Heart left ventricle (tissue), 13 donors: ENCODE measurements at regions not wholly inside any gene's neighbourhood (a gene's known extent, or its start where the extent isn't known, plus 50 kb on each side); places are given as distances from the start of the nearest gene placed in this dataset.

Experiments used
- CTCF ChIP-seq, 12 donors: fragments of 200-600 bp; sonication (generic) in 4 of 12; IDR thresholded peaks; one replicate each; pipeline versions ENCODE4 v1.5.0 to v1.8.0; 2018 to 2022; ENCODE audit warnings: antibody characterized with exemption in 12 of 12, mild to moderate bottlenecking in 5 of 12
- POLR2A ChIP-seq, 2 donors: fragments of 450-650 bp; IDR thresholded peaks; one replicate each; pipeline ENCODE4 v1.6.1; 2017; ENCODE audit warnings: antibody characterized with exemption in 2 of 2, mild to moderate bottlenecking in 2 of 2, moderate library complexity in 2 of 2
- donor health status: ischemic (EF 13 %, LVEDD 7.1; RV severe dilation, severe dysfunction).
- donor health status: DM: no; HTN: yes; CAD: no.
- donor health status: DM: no; HTN: no; CAD: no.
- donor health status: ischemic (EF 25% LVEDD 6.9; RV normal size, moderate dysfunction).
- donor health status: ischemic (EF 25% LVEDD 5.7; RV mildly dilated, moderate dysfunction).
- donor health status: ischemic (EF 35%, LVEDD 5.7; RV mildly dilated, moderate dysfunction).
- donor health status: nonischemic (EF 11% LVEDD 7.7; RV severe dilation, severe dysfunction).
- donor health status: DM: yes; HTN: yes; CAD: no.
- donor health status: PGD.
- donor health status: ischemic (EF 29% LVEDD 5.4; RV normal size, mild dysfunction).
- donor health status: nonischemic (EF 23%, LVEDD 6.1; RV moderate dilation, normal function).

- TF ChIP-seq CTCF (IDR thresholded peaks at IDR 0.05) (no peak), POLR2A (IDR thresholded peaks at IDR 0.05) (no peak)
Measured at GRCh38 chr13:109622006-109622405, 164.4 kb downstream of the IRS2 start.
